Heart left ventricle (tissue), 13 donors: ENCODE measurements at regions not wholly inside any gene's neighbourhood (a gene's known extent, or its start where the extent isn't known, plus 50 kb on each side); places are given as distances from the start of the nearest gene placed in this dataset.

Experiments used
- CTCF ChIP-seq, 12 donors: fragments of 200-600 bp; sonication (generic) in 4 of 12; IDR thresholded peaks; one replicate each; pipeline versions ENCODE4 v1.5.0 to v1.8.0; 2018 to 2022; ENCODE audit warnings: antibody characterized with exemption in 12 of 12, mild to moderate bottlenecking in 5 of 12
- POLR2A ChIP-seq, 2 donors: fragments of 450-650 bp; IDR thresholded peaks; one replicate each; pipeline ENCODE4 v1.6.1; 2017; ENCODE audit warnings: antibody characterized with exemption in 2 of 2, mild to moderate bottlenecking in 2 of 2, moderate library complexity in 2 of 2
- donor health status: ischemic (EF 13 %, LVEDD 7.1; RV severe dilation, severe dysfunction).
- donor health status: DM: no; HTN: yes; CAD: no.
- donor health status: DM: no; HTN: no; CAD: no.
- donor health status: ischemic (EF 25% LVEDD 6.9; RV normal size, moderate dysfunction).
- donor health status: ischemic (EF 25% LVEDD 5.7; RV mildly dilated, moderate dysfunction).
- donor health status: ischemic (EF 35%, LVEDD 5.7; RV mildly dilated, moderate dysfunction).
- donor health status: nonischemic (EF 11% LVEDD 7.7; RV severe dilation, severe dysfunction).
- donor health status: DM: yes; HTN: yes; CAD: no.
- donor health status: PGD.
- donor health status: ischemic (EF 29% LVEDD 5.4; RV normal size, mild dysfunction).
- donor health status: nonischemic (EF 23%, LVEDD 6.1; RV moderate dilation, normal function).

GRCh38 chr10:106302961-106303360 is 861.5 kb downstream of the SORCS1 start:
- TF ChIP-seq CTCF (IDR thresholded peaks at IDR 0.05) (no peak), POLR2A (IDR thresholded peaks at IDR 0.05) (no peak)
